ENCODE measurements at regions not wholly inside any gene's neighbourhood (a gene's known extent, or its start where the extent isn't known, plus 50 kb on each side); places are given as distances from the start of the nearest gene placed in this dataset.
"Not testable (repeated sequence)": the region's sequence is repeated elsewhere in the genome, so short reads cannot be mapped to it uniquely, and the experiment has no call there.

GRCh38 chr16:52740766-52741165 lies 193.8 kb upstream of the TOX3 start:
- no peak overlapping the region for H3K27ac ChIP-seq (ENCODE audit: low read depth, low read length, poor library complexity, severe bottlenecking)
- H3F3A ChIP-seq (ENCODE audit: insufficient read depth, low read length) = no peaks in the 10 kb centered on the region
- TF ChIP-seq EZH2 (IDR thresholded peaks at IDR 0.05; ENCODE audit: borderline replicate concordance, low read length) = no peak
- TF ChIP-seq, protein P1, sequence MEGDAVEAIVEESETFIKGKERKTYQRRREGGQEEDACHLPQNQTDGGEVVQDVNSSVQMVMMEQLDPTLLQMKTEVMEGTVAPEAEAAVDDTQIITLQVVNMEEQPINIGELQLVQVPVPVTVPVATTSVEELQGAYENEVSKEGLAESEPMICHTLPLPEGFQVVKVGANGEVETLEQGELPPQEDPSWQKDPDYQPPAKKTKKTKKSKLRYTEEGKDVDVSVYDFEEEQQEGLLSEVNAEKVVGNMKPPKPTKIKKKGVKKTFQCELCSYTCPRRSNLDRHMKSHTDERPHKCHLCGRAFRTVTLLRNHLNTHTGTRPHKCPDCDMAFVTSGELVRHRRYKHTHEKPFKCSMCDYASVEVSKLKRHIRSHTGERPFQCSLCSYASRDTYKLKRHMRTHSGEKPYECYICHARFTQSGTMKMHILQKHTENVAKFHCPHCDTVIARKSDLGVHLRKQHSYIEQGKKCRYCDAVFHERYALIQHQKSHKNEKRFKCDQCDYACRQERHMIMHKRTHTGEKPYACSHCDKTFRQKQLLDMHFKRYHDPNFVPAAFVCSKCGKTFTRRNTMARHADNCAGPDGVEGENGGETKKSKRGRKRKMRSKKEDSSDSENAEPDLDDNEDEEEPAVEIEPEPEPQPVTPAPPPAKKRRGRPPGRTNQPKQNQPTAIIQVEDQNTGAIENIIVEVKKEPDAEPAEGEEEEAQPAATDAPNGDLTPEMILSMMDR (IDR thresholded peaks at IDR 0.05; ENCODE audit: low read length) = no peak
- no peaks in the 10 kb centered on the region for H3K9me3 ChIP-seq (ENCODE audit: low read length)
- no peak overlapping the region for H3K9ac ChIP-seq (ENCODE audit: low read length)
- H3K4me2 ChIP-seq (ENCODE audit: low read length) = no peak overlapping the region
- H3K79me2 ChIP-seq (ENCODE audit: insufficient read depth, low read length) = no peaks in the 10 kb centered on the region
- no peaks in the 10 kb centered on the region for H3K9me2 ChIP-seq (ENCODE audit: low read depth, low read length)
- H3K36me3 ChIP-seq (ENCODE audit: insufficient read depth, low read length) = no peaks in the 10 kb centered on the region
- H3K27me3 ChIP-seq (ENCODE audit: insufficient read depth, low read length) = no peaks in the 10 kb centered on the region
- H4K20me1 ChIP-seq (ENCODE audit: insufficient read depth, low read length) = no peaks in the 10 kb centered on the region
- H2AFZ ChIP-seq (ENCODE audit: low read length) = no peak overlapping the region
- H3K4me1 ChIP-seq (ENCODE audit: insufficient read depth, low read length, severe bottlenecking) = no peaks in the 10 kb centered on the region
- no peak overlapping the region for H3K4me3 ChIP-seq (ENCODE audit: low read depth, low read length, poor library complexity, severe bottlenecking)

GRCh38 chr16:52740333-52740732 lies 193.4 kb upstream of the TOX3 start:
- Histone ChIP-seq H3K4me1 (ENCODE audit: insufficient read depth, low read length, severe bottlenecking) (no peaks in the 10 kb centered on the region), H3K27ac (ENCODE audit: low read depth, low read length, poor library complexity, severe bottlenecking) (no peak overlapping the region), H3K9me2 (ENCODE audit: low read depth, low read length) (no peaks in the 10 kb centered on the region)

GRCh38 chr16:52738992-52739391 lies 192.0 kb upstream of the TOX3 start:
- H3K27me3 ChIP-seq (ENCODE audit: insufficient read depth, low read length); H3K9ac ChIP-seq (ENCODE audit: low read length); H3K9me3 ChIP-seq (ENCODE audit: low read length); H4K20me1 ChIP-seq (ENCODE audit: insufficient read depth, low read length); H3K9me2 ChIP-seq (ENCODE audit: low read depth, low read length); H3K79me2 ChIP-seq (ENCODE audit: insufficient read depth, low read length); H3K4me3 ChIP-seq (ENCODE audit: low read depth, low read length, poor library complexity, severe bottlenecking); H2AFZ ChIP-seq (ENCODE audit: low read length); H3F3A ChIP-seq (ENCODE audit: insufficient read depth, low read length); H3K36me3 ChIP-seq (ENCODE audit: insufficient read depth, low read length); H3K4me2 ChIP-seq (ENCODE audit: low read length); H3K4me1 ChIP-seq (ENCODE audit: insufficient read depth, low read length, severe bottlenecking); H3K27ac ChIP-seq (ENCODE audit: low read depth, low read length, poor library complexity, severe bottlenecking): not testable (repeated sequence)

More at GRCh38 chr16:52740333-52740732, 193.4 kb upstream of the TOX3 start:
- Histone ChIP-seq H3K4me2 (ENCODE audit: low read length) (no peak overlapping the region), H3K36me3 (ENCODE audit: insufficient read depth, low read length) (no peaks in the 10 kb centered on the region), H2AFZ (ENCODE audit: low read length) (no peak overlapping the region), H3K9ac (ENCODE audit: low read length) (no peak overlapping the region), H3K9me3 (ENCODE audit: low read length) (no peaks in the 10 kb centered on the region), H3K79me2 (ENCODE audit: insufficient read depth, low read length) (no peaks in the 10 kb centered on the region), H4K20me1 (ENCODE audit: insufficient read depth, low read length) (no peaks in the 10 kb centered on the region), H3K27me3 (ENCODE audit: insufficient read depth, low read length) (no peaks in the 10 kb centered on the region), H3K4me3 (ENCODE audit: low read depth, low read length, poor library complexity, severe bottlenecking) (no peak overlapping the region), H3F3A (ENCODE audit: insufficient read depth, low read length) (no peaks in the 10 kb centered on the region)
- TF ChIP-seq, protein P1 (IDR thresholded peaks at IDR 0.05; ENCODE audit: low read length) = no peak
- no peak for TF ChIP-seq EZH2 (IDR thresholded peaks at IDR 0.05; ENCODE audit: borderline replicate concordance, low read length)

DNA sequence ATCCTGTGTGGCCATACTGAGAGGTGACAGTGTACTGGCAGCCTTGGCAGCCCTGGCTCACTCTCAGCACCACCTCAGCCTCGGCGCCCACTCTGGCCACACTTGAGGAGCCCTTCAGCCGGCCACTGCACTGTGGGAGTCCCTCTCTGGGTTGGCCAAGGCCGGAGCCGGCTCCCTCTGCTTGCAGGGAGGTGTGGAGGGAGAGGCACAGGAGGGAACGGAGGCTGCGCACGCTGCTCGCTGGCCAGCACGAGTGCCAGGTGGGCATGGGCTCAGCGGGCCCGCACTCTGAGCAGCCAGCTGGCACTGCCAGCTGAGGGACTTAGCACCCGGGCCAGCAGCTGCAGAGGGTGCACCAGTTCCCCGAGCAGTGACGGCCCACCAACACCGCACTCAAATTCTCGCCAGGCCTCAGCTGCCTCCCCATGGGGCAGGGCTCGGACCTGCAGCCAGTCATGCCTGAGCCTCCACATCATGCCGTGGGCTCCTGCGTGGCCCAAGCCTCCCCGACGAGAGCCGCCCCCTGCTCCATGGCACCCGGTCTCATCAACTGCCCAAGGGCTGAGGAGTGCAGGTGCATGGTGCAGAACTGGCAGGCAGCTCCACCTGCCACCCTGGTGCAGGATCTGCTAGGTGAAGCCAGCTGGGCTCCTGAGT lies 184.4 kb upstream of the TOX3 start:
- Histone ChIP-seq H3K4me2 (ENCODE audit: low read length) (no peak overlapping the region), H3K9me2 (ENCODE audit: low read depth, low read length) (no peaks in the 10 kb centered on the region), H2AFZ (ENCODE audit: low read length) (no peak overlapping the region), H4K20me1 (ENCODE audit: insufficient read depth, low read length) (no peaks in the 10 kb centered on the region), H3K27me3 (ENCODE audit: insufficient read depth, low read length) (no peaks in the 10 kb centered on the region), H3F3A (ENCODE audit: insufficient read depth, low read length) (no peaks in the 10 kb centered on the region), H3K9me3 (ENCODE audit: low read length) (no peaks in the 10 kb centered on the region), H3K79me2 (ENCODE audit: insufficient read depth, low read length) (no peaks in the 10 kb centered on the region), H3K4me3 (ENCODE audit: low read depth, low read length, poor library complexity, severe bottlenecking) (no peak overlapping the region), H3K4me1 (ENCODE audit: insufficient read depth, low read length, severe bottlenecking) (no peaks in the 10 kb centered on the region), H3K9ac (ENCODE audit: low read length) (no peak overlapping the region), H3K36me3 (ENCODE audit: insufficient read depth, low read length) (no peaks in the 10 kb centered on the region), H3K27ac (ENCODE audit: low read depth, low read length, poor library complexity, severe bottlenecking) (no peak overlapping the region)
- no peak for TF ChIP-seq EZH2 (IDR thresholded peaks at IDR 0.05; ENCODE audit: borderline replicate concordance, low read length)
- TF ChIP-seq, protein P1 (IDR thresholded peaks at IDR 0.05; ENCODE audit: low read length) = no peak

Data from OCI-LY1 (cell line).